ENCODE measurements at regions not wholly inside any gene's neighbourhood (a gene's known extent, or its start where the extent isn't known, plus 50 kb on each side); places are given as distances from the start of the nearest gene placed in this dataset.

- Histone ChIP-seq H3K27ac (ENCODE audit: low read depth, low read length) (no peak overlapping the region), H3K9me3 (ENCODE audit: control insufficient read depth in 1 of 2, insufficient read depth in 1 of 2, low read depth in 1 of 2, low read length in 2 of 2) (no peaks in the 10 kb centered on the region), H3K9ac (ENCODE audit: low read length) (no peak overlapping the region), H3K4me1 (ENCODE audit: control insufficient read depth in 1 of 2, insufficient read depth in 2 of 2, low read length in 2 of 2) (no peaks in the 10 kb centered on the region), H3K4me3 (replicated peaks in 1 of 2; ENCODE audit: low read depth in 1 of 2, low read length in 2 of 2) (no peak overlapping the region), H2AFZ (ENCODE audit: low read depth, low read length, poor library complexity, severe bottlenecking) (no peak overlapping the region), H3K27me3 (ENCODE audit: insufficient read depth, low read length) (no peaks in the 10 kb centered on the region), H4K20me1 (ENCODE audit: insufficient read depth) (no peaks in the 10 kb centered on the region), H3K79me2 (ENCODE audit: insufficient read depth, low read length) (no peaks in the 10 kb centered on the region), H3K4me2 (ENCODE audit: low read length) (no peak overlapping the region), H3K9me2 (ENCODE audit: insufficient read depth) (no peaks in the 10 kb centered on the region), H3K36me3 (ENCODE audit: control insufficient read depth in 1 of 2, insufficient read depth in 2 of 2, low read length in 2 of 2) (no peaks in the 10 kb centered on the region)
- no peak for ATAC-seq
- no peak for DNase-seq (ENCODE audit: low read depth, low spot score)
- ChIA-PET POLR2A (no interaction called here), CTCF (interaction anchor here (0.5 kb wide), 1 partner anchor 467 kb away, joined by 3 read pairs; no protein-coding TSS in a partner anchor), RAD21 (ENCODE audit: low non-redundant PET in 1 of 2, low total read pairs in 2 of 2, uncharacterized antibody in 2 of 2, unreplicated experiment in 2 of 2) (no interaction called here)
- no TSS peak for BruUV-seq (replicated peaks)
- intact Hi-C loops (cut with micrococcal nuclease): no loop called here
- TF ChIP-seq ATF3 (IDR thresholded peaks at IDR 0.05) (no peak), SIN3A (IDR thresholded peaks at IDR 0.05; ENCODE audit: low read depth) (no peak), SRF (IDR thresholded peaks at IDR 0.05; ENCODE audit: low read depth) (no peak), POLR2AphosphoS5 (IDR thresholded peaks at IDR 0.05; ENCODE audit: low read depth, low read length) (no peak), JUND (IDR thresholded peaks at IDR 0.05) (no peak), FOSL1 (IDR thresholded peaks at IDR 0.05; ENCODE audit: low read depth) (no peak), TCF7L2 (IDR thresholded peaks at IDR 0.05; ENCODE audit: borderline replicate concordance, extremely low read depth, insufficient read depth, insufficient read length) (no peak), ZFX (IDR thresholded peaks at IDR 0.05) (no peak), CEBPB (IDR thresholded peaks at IDR 0.05; ENCODE audit: low read depth) (no peak), EGR1 (IDR thresholded peaks at IDR 0.05; ENCODE audit: low read depth) (no peak), EZH2 (IDR thresholded peaks at IDR 0.05) (no peak), ZNF274 (IDR thresholded peaks at IDR 0.05; ENCODE audit: low read depth, low read length) (no peak), ELF1 (IDR thresholded peaks at IDR 0.05; ENCODE audit: borderline replicate concordance, low read depth) (no peak), REST (IDR thresholded peaks at IDR 0.05; ENCODE audit: low read depth) (no peak)
Measured at GRCh38 chr7:86437951-86438450, 205.7 kb upstream of the GRM3 start.
